NCI-H774 (cell line): ENCODE measurements at regions not wholly inside any gene's neighbourhood (a gene's known extent, or its start where the extent isn't known, plus 50 kb on each side); places are given as distances from the start of the nearest gene placed in this dataset.
"Not testable (repeated sequence)": the region's sequence is repeated elsewhere in the genome, so short reads cannot be mapped to it uniquely, and the experiment has no call there.

ENCODE experiments used
- DNase-seq: peaks from one replicate; lab custom pipeline; 2025; lab: John Stamatoyannopoulos, UW

GRCh38 chr17:26936645-26937044 is 357.3 kb upstream of the WSB1 start:
- not testable (repeated sequence) for DNase-seq

GRCh38 chr17:26937750-26938322 is 356.1 kb upstream of the WSB1 start:
- not testable (repeated sequence) for DNase-seq

GRCh38 chr17:26939755-26940154 is 354.2 kb upstream of the WSB1 start:
- DNase-seq = not testable (repeated sequence)

- not testable (repeated sequence) for DNase-seq
These were observed 353.3 kb upstream of the WSB1 start for GRCh38 chr17:26940587-26940986.

GRCh38 chr17:26962255-26963162 is 331.4 kb upstream of the WSB1 start:
- DNase-seq = no peak

GRCh38 chr17:26963163-26963503 is 330.8 kb upstream of the WSB1 start:
- no peak for DNase-seq

- DNase-seq = not testable (repeated sequence)
These were observed 327.9 kb upstream of the WSB1 start for GRCh38 chr17:26965898-26966624.

- DNase-seq = not testable (repeated sequence)
These were observed 327.2 kb upstream of the WSB1 start for GRCh38 chr17:26966625-26967179.

- not testable (repeated sequence) for DNase-seq
These were observed 312.0 kb upstream of the WSB1 start for GRCh38 chr17:26981845-26982425.

- not testable (repeated sequence) for DNase-seq
These were observed 311.4 kb upstream of the WSB1 start for GRCh38 chr17:26982563-26982962.

GRCh38 chr17:26987851-26988250 is 306.1 kb upstream of the WSB1 start:
- not testable (repeated sequence) for DNase-seq

GRCh38 chr17:26994648-26995047 is 299.3 kb upstream of the WSB1 start:
- not testable (repeated sequence) for DNase-seq

- DNase-seq = not testable (repeated sequence)
These were observed 297.6 kb upstream of the WSB1 start for GRCh38 chr17:26996146-26996916.

- not testable (repeated sequence) for DNase-seq
These were observed 286.0 kb upstream of the WSB1 start for GRCh38 chr17:27007734-27008531.

GRCh38 chr17:27009087-27009486 is 284.8 kb upstream of the WSB1 start:
- DNase-seq = no peak

GRCh38 chr17:27010138-27010537 is 283.8 kb upstream of the WSB1 start:
- DNase-seq = not testable (repeated sequence)

- DNase-seq = not testable (repeated sequence)
These were observed 263.4 kb upstream of the WSB1 start for GRCh38 chr17:27030552-27030951.

GRCh38 chr17:27038676-27039075 is 255.2 kb upstream of the WSB1 start:
- DNase-seq = no peak

GRCh38 chr17:27045039-27045438 is 248.9 kb upstream of the WSB1 start:
- DNase-seq = not testable (repeated sequence)

- DNase-seq = no peak
These were observed 244.7 kb upstream of the WSB1 start for GRCh38 chr17:27049104-27049784.
